NCI-H69 (cell line): ENCODE measurements at regions not wholly inside any gene's neighbourhood (a gene's known extent, or its start where the extent isn't known, plus 50 kb on each side); places are given as distances from the start of the nearest gene placed in this dataset.
"Not testable (repeated sequence)": the region's sequence is repeated elsewhere in the genome, so short reads cannot be mapped to it uniquely, and the experiment has no call there.

Source experiments
- DNase-seq: peaks from one replicate; lab custom pipeline; 2025; lab: John Stamatoyannopoulos, UW

DNA sequence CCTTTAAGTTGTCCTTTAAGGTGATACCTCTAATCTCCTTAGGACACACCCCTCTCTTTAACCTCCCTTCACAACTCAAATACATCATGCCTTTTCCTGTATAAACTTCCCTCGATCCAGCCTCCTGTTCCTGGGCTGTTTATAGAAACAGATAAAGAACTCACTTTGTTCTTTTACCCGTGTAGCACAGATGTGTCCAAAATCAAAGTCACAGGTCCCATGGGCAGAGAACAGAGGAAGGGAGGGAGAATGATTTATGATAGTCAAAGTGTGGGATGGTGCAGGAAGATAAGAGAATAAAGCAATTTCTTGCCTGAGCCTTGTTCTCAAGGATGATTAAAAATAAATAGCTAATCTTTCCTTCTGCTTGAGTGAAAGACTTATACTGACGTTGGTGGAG is 50.3 kb upstream of the CABCOCO1 start:
- peak; percentile 95 for DNase-seq

DNA sequence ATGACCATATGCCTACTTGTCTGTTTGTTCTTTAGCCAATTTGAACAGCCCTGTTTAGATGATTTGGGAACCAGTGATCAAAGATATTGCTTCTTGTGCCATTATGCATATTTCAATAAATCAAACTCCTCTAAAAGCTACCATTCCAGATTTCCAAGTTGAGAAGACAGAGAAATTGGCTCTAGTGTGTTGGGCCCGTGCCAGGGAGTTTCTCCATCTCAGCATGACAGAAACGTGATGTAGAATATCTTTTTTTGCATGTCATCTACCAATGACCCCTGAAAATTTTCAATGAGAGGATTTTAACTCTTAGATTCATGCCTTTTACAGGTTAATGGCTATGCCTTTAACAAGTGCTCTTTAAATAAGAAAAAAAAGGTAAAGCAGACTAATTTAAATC is 50.7 kb upstream of the CABCOCO1 start:
- peak; percentile 96 for DNase-seq

DNA sequence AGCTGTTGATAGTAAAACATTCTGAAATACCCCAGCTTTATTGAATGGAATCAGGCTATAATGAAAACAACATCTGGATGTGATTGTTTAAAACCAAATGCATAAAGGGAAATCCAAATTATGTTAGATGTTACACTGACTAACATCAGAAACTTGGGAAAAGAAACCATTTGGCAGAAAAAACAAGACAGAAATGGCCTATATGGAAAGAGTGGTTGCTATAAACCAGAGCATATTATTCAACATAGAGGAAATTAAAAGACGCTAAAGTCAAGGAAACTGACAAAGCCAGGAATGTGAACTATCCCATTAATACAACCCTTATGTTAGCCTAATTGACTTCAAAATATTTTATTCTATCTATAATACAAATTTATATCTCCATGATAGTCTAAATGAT is 53.0 kb upstream of the CABCOCO1 start:
- DNase-seq: no peak

DNA sequence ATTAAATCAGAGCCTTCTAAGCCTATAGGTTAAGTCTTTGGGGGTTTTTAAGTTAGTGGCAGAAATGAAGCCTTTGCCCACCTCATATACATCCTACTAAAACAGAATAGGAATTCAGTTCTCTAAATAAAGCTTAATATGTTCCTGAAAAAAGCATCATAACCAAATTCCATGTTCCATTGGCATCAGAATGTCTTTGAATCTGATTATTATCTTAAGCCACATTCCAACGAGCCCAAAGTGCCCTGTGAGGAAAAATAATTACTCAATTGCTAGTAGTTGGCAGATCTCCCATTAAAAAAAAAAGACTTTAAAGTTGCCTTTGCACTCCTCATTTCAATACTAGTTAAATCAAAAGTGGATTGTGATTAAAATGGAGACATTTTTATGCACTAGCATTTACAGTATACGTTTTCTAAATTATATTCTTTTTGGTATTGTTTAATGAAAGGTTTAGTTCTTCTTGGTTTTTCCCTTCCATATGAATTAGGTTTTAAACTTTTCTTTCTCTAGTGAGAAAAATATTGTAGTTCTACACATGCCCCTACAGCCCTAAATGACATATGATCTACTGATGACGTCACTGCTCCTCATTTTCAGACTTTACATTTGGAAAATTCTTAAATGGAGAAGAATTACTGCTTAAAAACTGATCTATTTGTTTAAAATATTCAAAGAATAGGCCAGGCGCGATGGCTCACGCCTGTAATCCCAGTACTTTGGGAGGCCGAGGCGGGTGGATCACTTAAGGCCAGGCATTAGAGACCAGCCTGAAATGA is 54.3 kb upstream of the CABCOCO1 start:
- DNase-seq: peak; percentile 4

DNA sequence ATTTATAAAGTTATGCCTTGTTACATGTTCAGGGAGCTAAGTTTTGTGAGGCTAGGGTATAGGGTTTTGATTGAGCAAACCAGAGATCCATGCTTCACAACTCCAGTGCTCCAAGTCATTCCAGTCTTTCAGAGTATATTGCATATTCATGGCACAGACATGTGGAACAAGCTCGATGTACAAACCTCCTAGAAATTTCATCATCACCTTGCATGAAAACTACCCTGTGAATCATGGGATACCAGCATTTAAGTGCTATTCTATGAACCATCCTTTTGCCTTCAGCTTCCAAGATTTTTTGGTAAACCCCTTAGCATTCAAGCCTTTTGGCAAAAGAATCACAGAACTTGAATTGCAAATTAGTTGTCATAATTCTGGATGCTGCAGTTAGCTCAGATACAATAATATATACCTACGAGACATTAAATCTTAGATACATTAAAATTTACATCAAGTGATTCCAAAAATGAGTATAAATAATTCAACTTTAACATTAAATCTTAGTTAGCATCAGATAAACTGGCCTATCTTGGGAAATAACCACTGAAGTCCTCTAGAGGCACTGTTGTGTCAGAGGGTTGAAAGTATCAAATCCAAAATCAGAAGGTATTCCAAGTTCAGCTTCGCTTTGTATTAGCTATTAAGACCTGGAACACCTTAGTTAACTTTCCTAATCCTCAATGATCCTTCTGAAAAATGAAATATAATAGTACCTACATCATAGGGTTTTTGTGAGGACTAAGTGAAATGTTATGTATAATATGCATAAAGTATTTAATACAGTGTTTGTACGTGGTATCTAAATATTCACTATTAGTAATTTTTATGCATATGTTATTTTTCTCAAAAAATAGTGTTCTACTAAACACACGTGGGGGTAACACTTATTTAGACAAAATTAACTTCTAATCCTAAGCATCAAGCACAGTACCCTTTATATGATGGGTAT is 55.5 kb upstream of the CABCOCO1 start:
- peak; percentile 48 for DNase-seq

DNA sequence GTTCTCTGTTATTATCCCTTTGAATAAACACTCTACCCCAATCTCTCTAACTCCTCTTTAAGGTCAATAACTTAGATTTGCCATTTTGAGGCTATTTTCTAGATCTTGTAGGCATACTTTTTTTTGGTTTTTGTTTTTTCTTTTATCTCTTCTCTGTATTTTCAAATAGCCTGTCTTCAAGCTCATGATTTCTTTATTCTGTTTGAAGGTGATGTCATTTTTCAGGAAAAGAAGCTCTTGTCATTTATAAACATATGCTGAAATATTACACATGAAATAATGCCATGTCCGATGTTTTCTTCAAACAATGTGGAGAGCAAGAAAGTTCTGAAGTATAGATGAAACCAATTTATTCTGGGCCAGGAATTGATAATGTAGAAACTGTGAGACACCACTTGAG is 57.5 kb upstream of the CABCOCO1 start:
- DNase-seq: no peak

DNA sequence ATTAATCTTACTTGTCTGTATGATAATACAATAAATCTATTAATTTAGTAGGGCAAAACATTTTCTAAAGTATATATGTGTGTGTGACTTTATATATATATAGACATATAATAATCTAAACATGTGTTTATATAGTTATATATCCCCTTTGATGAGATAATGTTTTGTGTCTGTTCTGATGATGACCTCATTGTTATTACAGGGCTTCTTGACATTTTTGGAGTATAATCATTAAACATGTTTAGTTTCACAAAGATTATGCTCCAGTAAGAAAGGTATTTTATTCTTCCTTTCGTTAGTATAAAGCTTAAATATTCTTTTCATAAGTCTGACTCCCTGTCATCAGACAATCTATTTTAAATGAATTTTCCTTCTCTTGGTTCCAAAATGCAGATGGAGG is 62.3 kb upstream of the CABCOCO1 start:
- DNase-seq: no peak

DNA sequence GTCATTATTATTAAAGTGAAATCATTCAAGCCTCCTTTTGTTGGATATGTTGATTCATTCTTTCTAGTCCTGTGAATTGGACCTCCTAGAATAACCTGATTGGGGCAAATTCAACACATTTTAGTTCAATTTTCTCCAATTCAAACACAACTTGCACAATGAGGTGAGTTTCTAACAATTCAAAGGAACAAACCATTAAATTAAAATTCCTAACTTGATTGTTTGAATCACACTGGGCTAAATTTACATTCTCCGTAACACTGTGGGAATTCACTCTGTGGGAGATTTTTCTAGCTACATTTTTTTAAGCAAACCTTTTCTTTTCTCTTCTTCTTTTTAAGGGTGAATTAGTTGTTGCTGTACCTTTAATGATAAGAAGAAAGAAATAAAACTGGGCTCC is 68.3 kb upstream of the CABCOCO1 start:
- DNase-seq: no peak

DNA sequence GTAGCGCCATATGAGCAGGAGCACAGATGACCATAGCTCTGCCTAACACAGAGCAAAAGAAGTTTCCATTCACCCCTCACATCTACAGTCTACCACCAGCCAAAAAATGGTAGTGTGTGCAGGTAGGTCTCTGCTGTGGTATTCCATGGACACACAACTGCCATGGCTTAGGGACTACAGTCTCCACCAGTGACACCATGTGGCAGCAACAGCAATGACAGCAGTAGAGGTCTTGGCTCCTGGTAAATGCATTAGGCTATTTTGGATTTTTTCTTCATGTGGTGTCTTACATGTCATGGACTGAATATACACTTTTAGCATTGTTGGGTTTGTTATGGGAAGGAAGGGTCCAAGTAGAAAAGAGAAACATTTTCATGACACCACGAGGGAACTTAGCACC is 70.1 kb upstream of the CABCOCO1 start:
- DNase-seq: peak; percentile 54

DNA sequence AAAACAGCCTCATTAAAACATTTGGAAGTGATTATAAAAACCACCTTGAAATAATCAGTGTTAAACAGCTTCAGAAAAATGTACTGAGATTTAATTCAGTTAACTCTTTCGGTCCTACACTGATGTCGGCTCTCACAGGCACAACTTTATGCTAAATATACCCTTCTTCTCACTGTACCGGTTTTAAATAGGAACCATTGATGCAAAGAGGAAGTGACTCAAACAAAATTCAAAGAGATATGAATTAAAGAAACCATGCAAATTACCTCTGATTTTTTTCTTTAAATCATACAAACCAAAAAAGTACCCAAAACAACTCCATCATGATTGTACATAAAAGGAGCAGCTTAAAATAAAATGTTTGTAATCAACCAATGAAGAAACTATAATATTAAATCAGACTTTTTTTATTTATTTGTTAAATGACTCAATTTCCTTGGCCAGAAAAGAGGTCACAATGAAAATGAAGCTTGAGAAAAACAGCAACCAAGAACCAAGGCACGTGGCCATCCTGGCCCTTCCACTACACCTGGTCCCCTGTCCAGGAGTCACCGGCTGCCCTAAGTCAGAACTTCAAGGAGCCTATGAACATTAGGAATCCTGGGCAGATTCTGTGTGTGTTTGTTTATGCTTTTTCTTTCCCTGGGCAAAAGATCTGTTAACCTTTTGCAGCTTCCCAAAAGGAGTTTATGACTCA is 73.0 kb upstream of the CABCOCO1 start:
- no peak for DNase-seq

DNA sequence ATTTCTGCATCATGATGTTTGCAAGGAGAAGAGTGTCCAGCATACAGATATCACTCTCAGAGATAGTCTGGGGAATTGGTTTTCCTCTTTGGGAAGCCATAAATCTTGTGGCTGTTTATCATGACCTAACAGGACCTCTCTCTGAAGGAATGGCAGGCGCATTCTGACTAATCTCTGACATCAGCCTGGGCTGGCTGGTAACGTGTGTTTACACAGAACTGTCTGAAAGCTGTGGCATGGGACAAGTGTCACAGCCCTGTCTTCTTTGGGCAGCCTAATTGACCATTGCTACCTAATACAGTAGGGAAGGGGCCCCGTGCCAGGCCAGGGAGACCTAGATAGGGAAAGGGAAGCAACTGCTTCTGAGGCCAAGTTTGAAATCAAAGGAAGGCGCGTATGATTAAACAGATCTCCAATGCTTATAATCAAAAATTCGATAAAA is 73.9 kb upstream of the CABCOCO1 start:
- DNase-seq: peak; percentile 6

DNA sequence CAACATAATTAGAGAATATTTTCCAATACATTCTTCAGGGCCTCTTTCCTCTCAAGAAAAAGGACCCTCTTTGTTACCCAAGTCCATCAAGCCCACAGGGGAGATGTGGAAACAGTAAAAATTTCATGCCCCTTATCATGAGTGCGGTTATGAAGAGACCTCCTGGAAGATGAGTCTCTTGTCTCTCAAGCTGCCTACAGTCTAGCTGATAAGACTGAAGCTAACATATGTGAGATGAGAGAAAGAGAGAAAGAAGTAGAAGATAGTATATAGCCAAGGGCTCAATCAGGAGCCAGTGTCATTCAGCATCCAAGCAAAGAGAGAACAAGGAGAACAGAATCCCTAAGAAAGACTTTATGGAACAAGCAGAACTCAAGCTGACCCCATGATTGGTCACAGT is 75.9 kb upstream of the CABCOCO1 start:
- DNase-seq: no peak

DNA sequence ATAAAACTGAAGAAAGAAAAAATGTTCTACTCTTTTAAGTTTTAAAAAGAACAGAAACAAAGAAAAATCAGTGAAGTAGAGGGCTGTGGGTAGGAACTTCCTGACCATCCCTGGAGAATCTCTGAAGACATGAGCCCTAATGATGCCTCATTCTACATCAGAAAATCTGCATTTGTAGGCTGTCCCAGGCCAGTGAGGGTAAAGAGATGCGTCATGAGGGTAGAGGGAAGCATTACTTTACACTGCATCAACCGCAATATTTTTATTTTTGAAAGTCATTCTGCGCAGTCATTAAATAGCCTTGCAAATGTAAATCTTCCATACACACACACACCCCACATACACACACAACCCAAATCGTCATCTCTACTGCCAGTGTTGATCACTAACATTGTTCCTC is 82.1 kb upstream of the CABCOCO1 start:
- DNase-seq: no peak

DNA sequence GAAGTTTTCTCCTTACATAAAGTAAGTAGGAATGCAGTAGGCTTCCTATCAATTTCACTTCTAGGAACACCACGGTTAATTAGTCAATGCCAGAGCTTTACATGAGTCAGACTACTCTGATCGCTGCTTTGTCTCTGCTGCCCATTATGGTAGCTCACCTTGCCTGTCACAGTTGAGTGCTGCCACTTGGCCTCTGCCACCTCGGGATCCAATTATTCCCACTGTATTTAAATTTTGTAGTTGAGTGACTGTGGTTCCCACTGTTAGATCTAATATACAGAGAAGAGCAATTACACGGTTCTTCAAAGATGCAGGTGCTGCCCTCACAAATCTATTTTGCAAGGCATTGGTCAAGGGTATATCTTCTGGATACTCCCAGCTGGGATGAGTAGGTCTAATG is 92.5 kb upstream of the CABCOCO1 start:
- not testable (repeated sequence) for DNase-seq

DNA sequence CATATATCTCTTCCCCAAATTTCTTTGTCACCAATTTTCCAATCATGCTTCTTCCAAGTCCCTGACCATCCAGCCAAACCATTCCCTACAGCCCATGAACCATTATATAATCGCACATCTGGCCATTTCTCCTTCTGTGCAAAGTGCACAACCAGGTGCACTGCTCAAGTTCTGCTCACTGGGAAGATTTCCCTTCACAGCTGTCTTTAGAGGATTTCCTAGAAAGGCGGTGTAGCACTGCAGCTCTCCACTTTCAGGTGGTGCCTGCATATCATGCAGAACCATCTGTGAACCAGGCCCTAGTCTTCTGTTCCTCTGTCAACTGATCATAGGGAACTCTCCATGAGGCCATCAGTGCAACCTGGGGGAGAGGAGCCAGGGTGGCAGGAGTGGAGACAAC is 95.0 kb upstream of the CABCOCO1 start:
- DNase-seq: no peak

DNA sequence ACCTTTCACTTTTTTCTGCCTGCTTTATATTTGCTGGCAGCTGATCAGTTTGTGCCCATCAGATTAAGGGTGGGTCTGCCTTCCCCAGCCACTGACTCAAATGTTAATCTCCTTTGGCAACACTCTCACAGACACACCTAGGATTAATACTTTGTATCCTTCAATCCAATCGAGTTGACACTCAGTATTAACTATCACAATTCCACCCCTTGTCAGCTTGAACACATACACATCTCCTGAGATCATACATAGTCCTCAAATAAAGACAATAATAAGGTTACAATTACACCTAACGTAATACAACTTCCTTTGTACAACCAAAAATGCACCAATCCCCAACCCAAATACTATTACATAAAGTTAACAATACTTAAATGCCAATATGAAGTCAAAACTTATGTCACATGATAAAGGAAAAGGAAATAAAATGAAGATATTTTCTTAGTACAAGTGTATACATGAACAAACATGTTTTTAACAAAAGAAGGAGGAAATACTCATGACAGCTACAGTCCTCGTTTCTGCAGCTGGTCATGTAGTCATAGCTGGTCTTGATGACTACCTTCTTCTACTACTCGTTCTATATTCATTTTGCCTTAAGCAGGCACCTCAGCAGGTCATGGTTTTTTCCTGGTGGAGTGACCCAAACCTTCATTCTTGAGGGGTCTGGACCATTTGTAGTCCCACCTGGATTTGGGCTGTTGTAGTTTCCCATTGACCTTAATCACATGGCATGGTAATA is 96.7 kb upstream of the CABCOCO1 start:
- DNase-seq: no peak

DNA sequence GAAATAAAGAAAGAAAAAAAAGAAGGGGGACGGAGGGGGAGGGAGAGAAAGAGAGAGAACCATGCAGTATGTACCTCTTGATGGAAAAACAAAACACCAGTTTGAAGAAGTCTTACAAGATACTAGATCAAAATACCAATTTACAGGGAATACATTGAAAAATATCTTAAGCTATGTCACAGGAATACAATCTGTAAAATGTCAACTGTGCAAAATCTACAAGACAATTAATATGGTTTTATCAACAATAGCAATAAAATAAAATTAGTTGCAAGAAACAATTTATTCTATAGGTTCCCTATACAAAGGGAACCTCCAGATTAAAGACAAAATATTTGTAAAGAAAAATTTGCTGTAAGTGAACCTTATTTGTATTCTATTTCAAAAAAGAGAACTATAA is 98.3 kb upstream of the CABCOCO1 start:
- DNase-seq: no peak

DNA sequence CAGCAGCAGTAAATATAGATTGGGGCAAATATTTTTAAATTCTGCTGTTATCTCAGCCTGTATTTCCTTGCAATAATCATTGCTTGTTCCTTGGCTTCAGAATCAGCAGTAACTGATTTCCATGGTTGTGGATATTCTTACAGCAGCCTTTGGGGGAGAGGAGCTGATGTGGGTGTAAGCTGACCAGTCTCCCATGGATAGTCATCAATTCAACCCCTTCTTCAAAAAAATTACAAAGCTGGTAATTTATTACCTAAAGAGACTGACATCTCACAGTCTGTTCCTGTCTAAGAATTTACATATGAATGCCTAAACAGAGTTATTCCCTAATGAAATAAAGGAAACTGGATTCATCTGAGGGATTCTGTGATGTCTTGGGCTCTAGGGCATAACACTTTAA is 103.1 kb upstream of the CABCOCO1 start:
- no peak for DNase-seq

DNA sequence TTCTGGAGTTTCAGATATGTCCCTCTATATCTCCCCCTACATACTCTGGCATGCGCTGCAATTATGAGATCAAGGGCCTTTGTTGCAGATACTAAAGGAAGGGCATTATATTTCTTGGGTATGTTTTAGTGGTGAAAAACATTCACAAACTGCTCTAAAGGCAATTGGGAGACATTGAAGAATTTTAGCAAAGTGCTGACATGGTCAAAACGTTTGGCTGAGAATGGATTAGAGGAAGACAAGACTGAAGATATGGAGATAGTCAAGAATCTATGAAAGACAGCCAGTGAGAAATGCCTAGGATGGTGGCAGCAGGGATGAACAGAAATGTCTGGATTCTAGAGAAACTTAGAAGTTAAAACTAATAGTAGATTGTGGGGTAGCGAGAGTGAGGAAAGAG is 104.5 kb upstream of the CABCOCO1 start:
- DNase-seq: no peak

DNA sequence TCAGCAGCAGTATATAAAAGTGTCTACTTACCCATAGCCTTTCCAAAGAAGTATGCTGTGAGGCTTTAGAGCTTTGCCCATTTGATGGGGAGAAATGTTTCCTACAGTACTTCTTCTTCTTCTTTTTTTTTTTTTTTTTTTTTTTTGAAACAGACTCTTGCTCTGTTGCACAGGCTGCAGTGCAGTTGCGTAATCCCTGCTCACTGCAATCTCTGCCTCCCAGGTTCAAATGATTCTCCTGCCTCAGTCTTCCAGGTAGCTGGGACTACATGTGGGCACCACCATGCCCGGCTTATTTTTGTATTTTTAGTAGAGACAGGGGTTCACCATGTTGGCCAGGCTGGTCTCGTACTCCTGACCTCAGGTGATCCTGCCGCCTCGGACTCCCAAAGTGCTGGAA is 101.7 kb upstream of the TMEM26 start:
- DNase-seq: no peak

DNA sequence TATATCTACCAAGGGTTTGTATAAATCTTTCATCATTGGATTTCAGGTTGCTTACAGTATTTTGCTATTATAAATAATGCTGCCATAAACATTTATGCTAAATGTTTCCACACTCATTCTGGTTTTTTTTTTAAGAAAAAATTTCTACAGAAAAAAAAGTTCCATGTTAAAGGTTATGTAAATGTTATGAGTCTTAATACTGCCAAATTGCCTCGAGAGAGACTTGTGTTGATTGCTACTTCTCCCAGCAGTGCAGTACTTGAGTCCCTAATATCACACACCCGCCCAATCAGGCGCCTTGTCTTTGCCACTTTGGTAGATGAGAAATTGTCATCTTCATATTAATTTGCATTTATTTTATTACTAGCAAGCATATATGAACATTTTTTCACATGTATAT is 96.7 kb upstream of the TMEM26 start:
- no peak for DNase-seq

DNA sequence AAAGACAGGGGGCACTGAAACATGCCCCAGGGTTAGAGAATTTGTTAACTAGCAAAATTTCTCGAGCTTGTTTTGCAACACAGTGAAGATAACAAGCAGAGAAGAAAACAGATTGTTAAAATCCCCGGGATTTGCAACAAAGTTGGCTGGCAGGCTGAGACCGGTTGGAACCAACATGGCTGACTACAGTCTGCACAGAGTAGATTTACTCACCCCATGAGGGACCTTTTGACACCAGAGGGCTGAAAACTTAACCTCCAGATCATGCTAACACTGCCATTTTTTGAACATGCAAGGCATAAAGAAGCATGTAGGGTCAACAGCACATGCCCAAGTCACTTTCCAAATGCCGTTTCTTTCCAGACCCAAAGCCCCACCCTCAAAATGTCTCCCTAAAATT is 95.2 kb upstream of the TMEM26 start:
- no peak for DNase-seq
